ENCODE measurements at regions not wholly inside any gene's neighbourhood (a gene's known extent, or its start where the extent isn't known, plus 50 kb on each side); places are given as distances from the start of the nearest gene placed in this dataset.

GRCh38 chr12:92471551-92471950 lies 231.2 kb upstream of the PLEKHG7 start:
- H3K27me3 ChIP-seq (ENCODE audit: insufficient read depth), result no peaks in the 10 kb centered on the region
- no peak overlapping the region for H3K27ac ChIP-seq (ENCODE audit: low read depth)
- Mint-ChIP-seq H3K4me1 (peaks cover 29% of the 10 kb centered on the region), H3K36me3 (ENCODE audit: low read depth) (no peaks in the 10 kb centered on the region; the same call in 2 of the 3 replicates), H3K27me3 (ENCODE audit: insufficient read depth, low read depth, poor library complexity) (peaks cover 2% of the 10 kb centered on the region), H3K4me3 (no peak overlapping the region), H3K9me3 (no peaks in the 10 kb centered on the region; the same call in 2 of the 3 replicates), H3K27ac (no peak overlapping the region)
- H3K4me1 ChIP-seq (ENCODE audit: insufficient read depth), result peaks cover 34% of the 10 kb centered on the region
- no peaks in the 10 kb centered on the region for H3K9me2 ChIP-seq (ENCODE audit: insufficient read depth)
- DNase-seq (ENCODE audit: low spot score) (no peak), ATAC-seq (no peak)
- H3K4me2 ChIP-seq, result no peak overlapping the region
- TF ChIP-seq REST (IDR thresholded peaks at IDR 0.05; ENCODE audit: unreplicated experiment) (no peak), JUNB (IDR thresholded peaks at IDR 0.05; ENCODE audit: unreplicated experiment) (no peak), ZNF331 (CRISPR knock-in tag; IDR thresholded peaks at IDR 0.05; ENCODE audit: low read depth) (no peak), ETS1 (IDR thresholded peaks at IDR 0.05) (no peak), EZH2 (IDR thresholded peaks at IDR 0.05; ENCODE audit: low read depth, unreplicated experiment) (no peak), EZH2phosphoT487 (IDR thresholded peaks at IDR 0.05; ENCODE audit: unreplicated experiment) (no peak), STAT1 (IDR thresholded peaks at IDR 0.05; ENCODE audit: unreplicated experiment) (no peak), NANOG (IDR thresholded peaks at IDR 0.05; ENCODE audit: borderline replicate concordance) (no peak), ZNF114 (CRISPR knock-in tag; IDR thresholded peaks at IDR 0.05) (no peak), POLR2AphosphoS5 (IDR thresholded peaks at IDR 0.05; ENCODE audit: low read depth) (no peak), CTCF (conservative IDR thresholded peaks at IDR 0.05; ENCODE audit: low read depth in 2 of 2) (no peak), ZNF462 (CRISPR knock-in tag; IDR thresholded peaks at IDR 0.05) (no peak), CREB1 (CRISPR knock-in tag; IDR thresholded peaks at IDR 0.05; ENCODE audit: low read depth) (no peak)
- H3K79me2 ChIP-seq (replicated peaks; ENCODE audit: insufficient read depth), result no peaks in the 10 kb centered on the region
- no peaks in the 10 kb centered on the region for H3K36me3 ChIP-seq (ENCODE audit: insufficient read depth)
- no peaks in the 10 kb centered on the region for H3F3A ChIP-seq (replicated peaks; ENCODE audit: low read depth)
- H4K20me1 ChIP-seq (replicated peaks; ENCODE audit: insufficient read depth), result no peaks in the 10 kb centered on the region
- no peak overlapping the region for H3K4me3 ChIP-seq
- no peak overlapping the region for H2AFZ ChIP-seq

Measured in GM23338 (cell line).